Thoracic aorta (tissue), 2 donors: ENCODE measurements at regions not wholly inside any gene's neighbourhood (a gene's known extent, or its start where the extent isn't known, plus 50 kb on each side); places are given as distances from the start of the nearest gene placed in this dataset.

ENCODE experiments used
- ATAC-seq: fragments of 150-250 bp; one replicate; pipeline ENCODE4 v1.8.0; 2017; ENCODE audit warnings: low read depth; ENCODE audit not compliant: insufficient number of reproducible peaks, low FRiP score
- DNase-seq: peaks from one replicate; pipeline ENCODE4 v3.0.0-alpha.2; 2020; ENCODE audit warnings: low spot score
- H3K27ac ChIP-seq, 2 donors: fragments of 200-600 bp; sonication (generic); 1 replicate in 1 of 2; 2 replicates in 1 of 2; pipeline ENCODE4 v1.5.1; 2016; ENCODE audit warnings: mild to moderate bottlenecking in 2 of 2, moderate library complexity in 2 of 2
- H3K27me3 ChIP-seq: fragments of 200-600 bp; sonication (generic); replicated peaks from 2 replicates; pipeline ENCODE4 v1.6.0; 2016; ENCODE audit warnings: mild to moderate bottlenecking; ENCODE audit not compliant: insufficient read depth
- H3K36me3 ChIP-seq: fragments of 200-600 bp; sonication (generic); one replicate; pipeline ENCODE4 v1.5.1; 2016
- H3K4me1 ChIP-seq, 2 donors: fragments of 200-600 bp; sonication (generic); 1 replicate in 1 of 2; 2 replicates in 1 of 2; pipeline versions ENCODE4 v1.5.1 to v1.6.0; 2016; ENCODE audit warnings: low read depth in 2 of 2, mild to moderate bottlenecking in 1 of 2; ENCODE audit not compliant: control insufficient read depth in 1 of 2
- H3K4me3 ChIP-seq: fragments of 200-600 bp; sonication (generic); 2 replicates; pipeline ENCODE4 v1.5.1; 2016; ENCODE audit warnings: mild to moderate bottlenecking
- H3K9me3 ChIP-seq: fragments of 200-600 bp; sonication (generic); 2 replicates; pipeline ENCODE4 v1.5.1; 2016
- CTCF ChIP-seq: fragments of 200-600 bp; sonication (generic); IDR thresholded peaks from one replicate; pipeline ENCODE4 v1.5.1; 2019; ENCODE audit warnings: antibody characterized with exemption

GRCh38 chrX:35726176-35726575, 72.0 kb upstream of the MAGEB16 start:
- H3K4me3 ChIP-seq, result no peak overlapping the region
- no peaks in the 10 kb centered on the region for H3K4me1 ChIP-seq
- TF ChIP-seq CTCF, result no peak
- H3K27ac ChIP-seq, result no peak overlapping the region
- H3K36me3 ChIP-seq, result no peaks in the 10 kb centered on the region
- DNase-seq (no peak), ATAC-seq (no peak)
- no peaks in the 10 kb centered on the region for H3K9me3 ChIP-seq
- no peaks in the 10 kb centered on the region for H3K27me3 ChIP-seq

GRCh38 chrX:35728481-35728880, 69.7 kb upstream of the MAGEB16 start:
- H3K9me3 ChIP-seq, result no peaks in the 10 kb centered on the region
- no peak overlapping the region for H3K4me3 ChIP-seq
- H3K27ac ChIP-seq, result no peak overlapping the region
- no peaks in the 10 kb centered on the region for H3K4me1 ChIP-seq
- DNase-seq, result no peak
- no peak for ATAC-seq
- no peaks in the 10 kb centered on the region for H3K36me3 ChIP-seq
- TF ChIP-seq CTCF, result no peak
- H3K27me3 ChIP-seq, result no peaks in the 10 kb centered on the region

- Histone ChIP-seq H3K27ac (no peak overlapping the region), H3K4me3 (no peak overlapping the region), H3K4me1 (no peaks in the 10 kb centered on the region), H3K36me3 (no peaks in the 10 kb centered on the region), H3K9me3 (no peaks in the 10 kb centered on the region), H3K27me3 (no peaks in the 10 kb centered on the region)
- no peak for DNase-seq
- ATAC-seq, result no peak
- no peak for TF ChIP-seq CTCF
Measured at GRCh38 chrX:35733879-35734278, 64.3 kb upstream of the MAGEB16 start.

GRCh38 chrX:35741142-35741541, 57.0 kb upstream of the MAGEB16 start:
- H3K27ac ChIP-seq, result no peak overlapping the region
- no peaks in the 10 kb centered on the region for H3K36me3 ChIP-seq
- H3K4me3 ChIP-seq, result no peak overlapping the region
- ATAC-seq, result no peak
- H3K27me3 ChIP-seq, result no peaks in the 10 kb centered on the region
- no peaks in the 10 kb centered on the region for H3K9me3 ChIP-seq
- H3K4me1 ChIP-seq, result no peaks in the 10 kb centered on the region
- TF ChIP-seq CTCF, result no peak
- no peak for DNase-seq

GRCh38 chrX:35743331-35743730, 54.8 kb upstream of the MAGEB16 start:
- no peak for TF ChIP-seq CTCF
- no peaks in the 10 kb centered on the region for H3K27me3 ChIP-seq
- no peaks in the 10 kb centered on the region for H3K36me3 ChIP-seq
- DNase-seq, result no peak
- no peak for ATAC-seq
- H3K9me3 ChIP-seq, result no peaks in the 10 kb centered on the region
- no peaks in the 10 kb centered on the region for H3K4me1 ChIP-seq
- H3K27ac ChIP-seq, result no peak overlapping the region
- no peak overlapping the region for H3K4me3 ChIP-seq
